A549 (cell line): ENCODE measurements at regions not wholly inside any gene's neighbourhood (a gene's known extent, or its start where the extent isn't known, plus 50 kb on each side); places are given as distances from the start of the nearest gene placed in this dataset.

ENCODE experiments used
- ATOH8 ChIP-seq: fragments of 250-450 bp; sonication (Bioruptor Pico); IDR thresholded peaks from 2 replicates; pipeline ENCODE4 v1.5.0; 2020; ENCODE audit warnings: low read depth, mild to moderate bottlenecking, moderate library complexity
- CBX8 ChIP-seq: fragments of 200-600 bp; sonication (generic); IDR thresholded peaks from 2 replicates; pipeline ENCODE4 v1.6.1; 2016
- CEBPB ChIP-seq, 2 experiments: fragments of >200 bp in 1 of 2; sonication (Bioruptor Twin) in 1 of 2; formaldehyde crosslinking in 1 of 2; IDR thresholded peaks; 2 replicates each; pipeline ENCODE4 v1.6.1; 2012 to 2016
- CHD2 ChIP-seq: fragments of 150-350 bp; IDR thresholded peaks from 2 replicates; pipeline ENCODE4 v1.6.1; 2014; ENCODE audit warnings: low read length; ENCODE audit not compliant: partially characterized antibody
- ELK1 ChIP-seq: fragments of 150-350 bp; IDR thresholded peaks from 2 replicates; pipeline ENCODE4 v1.6.1; 2014; ENCODE audit warnings: low read depth, mild to moderate bottlenecking, low read length
- EP300 ChIP-seq, 2 experiments: fragments of >200 bp; sonication (Bioruptor Twin); formaldehyde crosslinking; IDR thresholded peaks; 2 replicates in 1 of 2; 3 replicates in 1 of 2; pipeline ENCODE4 v1.6.1; 2016 to 2017
- MAZ ChIP-seq: fragments of 150-350 bp; IDR thresholded peaks from 2 replicates; pipeline ENCODE4 v1.6.1; 2014; ENCODE audit warnings: antibody characterized with exemption, low read depth, low read length, borderline replicate concordance
- MYC ChIP-seq: IDR thresholded peaks from 2 replicates; pipeline ENCODE4 v1.6.1; 2012; ENCODE audit warnings: mild to moderate bottlenecking, inconsistent platforms, low read length, improper control_type of control experiment, borderline replicate concordance
- POLR2A ChIP-seq: IDR thresholded peaks from 2 replicates; pipeline ENCODE4 v1.6.1; 2012; ENCODE audit warnings: mild to moderate bottlenecking, low read length
- RAD21 ChIP-seq, 2 experiments: fragments of >200 bp in 1 of 2; sonication (Bioruptor Twin) in 1 of 2; formaldehyde crosslinking in 1 of 2; IDR thresholded peaks in 1 of 2; conservative IDR thresholded peaks in 1 of 2; 2 replicates in 1 of 2; 3 replicates in 1 of 2; pipeline ENCODE4 v1.6.1; 2012 to 2018; ENCODE audit warnings: inconsistent platforms in 1 of 2
- USF2 ChIP-seq: fragments of 450-650 bp; IDR thresholded peaks from 2 replicates; pipeline ENCODE4 v1.6.1; 2014; ENCODE audit warnings: antibody characterized with exemption
- ZNF302 ChIP-seq: fragments of 250-450 bp; sonication (Bioruptor Pico); IDR thresholded peaks from 2 replicates; pipeline ENCODE4 v1.9.0; 2021; ENCODE audit warnings: inconsistent platforms, mild to moderate bottlenecking, moderate library complexity
- TF ChIP-seq, protein P1 (sequence below): fragments of >200 bp; sonication (Bioruptor Twin); formaldehyde crosslinking; IDR thresholded peaks from 3 replicates; pipeline ENCODE4 v1.5.1; 2016
- TF ChIP-seq, protein P2 (sequence below): fragments of >200 bp; sonication (Bioruptor Twin); formaldehyde crosslinking; IDR thresholded peaks from 3 replicates; pipeline ENCODE4 v1.6.1; 2016

- TF ChIP-seq, protein P1, sequence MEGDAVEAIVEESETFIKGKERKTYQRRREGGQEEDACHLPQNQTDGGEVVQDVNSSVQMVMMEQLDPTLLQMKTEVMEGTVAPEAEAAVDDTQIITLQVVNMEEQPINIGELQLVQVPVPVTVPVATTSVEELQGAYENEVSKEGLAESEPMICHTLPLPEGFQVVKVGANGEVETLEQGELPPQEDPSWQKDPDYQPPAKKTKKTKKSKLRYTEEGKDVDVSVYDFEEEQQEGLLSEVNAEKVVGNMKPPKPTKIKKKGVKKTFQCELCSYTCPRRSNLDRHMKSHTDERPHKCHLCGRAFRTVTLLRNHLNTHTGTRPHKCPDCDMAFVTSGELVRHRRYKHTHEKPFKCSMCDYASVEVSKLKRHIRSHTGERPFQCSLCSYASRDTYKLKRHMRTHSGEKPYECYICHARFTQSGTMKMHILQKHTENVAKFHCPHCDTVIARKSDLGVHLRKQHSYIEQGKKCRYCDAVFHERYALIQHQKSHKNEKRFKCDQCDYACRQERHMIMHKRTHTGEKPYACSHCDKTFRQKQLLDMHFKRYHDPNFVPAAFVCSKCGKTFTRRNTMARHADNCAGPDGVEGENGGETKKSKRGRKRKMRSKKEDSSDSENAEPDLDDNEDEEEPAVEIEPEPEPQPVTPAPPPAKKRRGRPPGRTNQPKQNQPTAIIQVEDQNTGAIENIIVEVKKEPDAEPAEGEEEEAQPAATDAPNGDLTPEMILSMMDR: no peak
- no peak for TF ChIP-seq CBX8
- no peak for TF ChIP-seq ATOH8 (CRISPR knock-in tag)
- no peak for TF ChIP-seq EP300 (IDR thresholded peaks at IDR 0.05)
- TF ChIP-seq CEBPB (IDR thresholded peaks at IDR 0.05): no peak
- no peak for TF ChIP-seq ZNF302 (CRISPR knock-in tag)
- TF ChIP-seq POLR2A: no peak
- TF ChIP-seq MAZ: no peak
- TF ChIP-seq RAD21 (conservative IDR thresholded peaks at IDR 0.05 in 1 of 2, IDR thresholded peaks at IDR 0.05 in 1 of 2): no peak
- TF ChIP-seq ELK1: no peak
- no peak for TF ChIP-seq USF2
- TF ChIP-seq, protein P2, sequence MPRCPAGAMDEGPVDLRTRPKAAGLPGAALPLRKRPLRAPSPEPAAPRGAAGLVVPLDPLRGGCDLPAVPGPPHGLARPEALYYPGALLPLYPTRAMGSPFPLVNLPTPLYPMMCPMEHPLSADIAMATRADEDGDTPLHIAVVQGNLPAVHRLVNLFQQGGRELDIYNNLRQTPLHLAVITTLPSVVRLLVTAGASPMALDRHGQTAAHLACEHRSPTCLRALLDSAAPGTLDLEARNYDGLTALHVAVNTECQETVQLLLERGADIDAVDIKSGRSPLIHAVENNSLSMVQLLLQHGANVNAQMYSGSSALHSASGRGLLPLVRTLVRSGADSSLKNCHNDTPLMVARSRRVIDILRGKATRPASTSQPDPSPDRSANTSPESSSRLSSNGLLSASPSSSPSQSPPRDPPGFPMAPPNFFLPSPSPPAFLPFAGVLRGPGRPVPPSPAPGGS: no peak
- TF ChIP-seq MYC: no peak
- TF ChIP-seq CHD2: no peak
Observed at GRCh38 chr5:105878402-105878801, 1792.3 kb downstream of the EFNA5 start.
